Kidney (tissue), 13 donors: ENCODE measurements at regions not wholly inside any gene's neighbourhood (a gene's known extent, or its start where the extent isn't known, plus 50 kb on each side); places are given as distances from the start of the nearest gene placed in this dataset.
"Not testable (repeated sequence)": the region's sequence is repeated elsewhere in the genome, so short reads cannot be mapped to it uniquely, and the experiment has no call there.

Experiments used
- DNase-seq, 5 donors: peaks; one replicate each; pipeline ENCODE4 v3.0.0-alpha.2; 2013 to 2020
- FAIRE-seq: peaks from 2 replicates; lab custom pipeline; 2012; peaks lifted over from hg19 to GRCh38; lab: Jason Lieb, UNC
- H3K27ac ChIP-seq, 2 donors: one replicate each; pipeline ENCODE4 v1.7.0; 2013; ENCODE audit warnings: low read depth in 2 of 2, low read length in 2 of 2, inconsistent platforms in 1 of 2
- H3K27me3 ChIP-seq: one replicate; pipeline ENCODE4 v1.7.1; 2013; ENCODE audit warnings: low read length, inconsistent platforms; ENCODE audit not compliant: control insufficient read depth, insufficient read depth
- H3K36me3 ChIP-seq, 3 donors: one replicate each; pipeline versions ENCODE4 v1.7.0 to v1.7.1; 2013; ENCODE audit warnings: low read length in 3 of 3, control low read depth in 1 of 3, inconsistent platforms in 1 of 3; ENCODE audit not compliant: insufficient read depth in 3 of 3, control insufficient read depth in 2 of 3
- H3K4me1 ChIP-seq, 3 donors: one replicate each; pipeline versions ENCODE4 v1.7.0 to v1.7.1; 2013; ENCODE audit warnings: low read length in 3 of 3, inconsistent platforms in 1 of 3, low read depth in 1 of 3; ENCODE audit not compliant: control insufficient read depth in 2 of 3, insufficient read depth in 2 of 3
- H3K4me3 ChIP-seq, 3 donors: one replicate each; pipeline versions ENCODE4 v1.7.0 to v1.8.1; 2013; ENCODE audit warnings: low read length in 3 of 3, control low read depth in 1 of 3, inconsistent platforms in 1 of 3
- H3K9ac ChIP-seq, 3 donors: one replicate each; pipeline versions ENCODE4 v1.7.0 to v1.7.1; 2013; ENCODE audit warnings: low read length in 3 of 3, control low read depth in 1 of 3, inconsistent platforms in 1 of 3
- H3K9me3 ChIP-seq, 3 donors: one replicate each; pipeline versions ENCODE4 v1.7.0 to v1.7.1; 2013; ENCODE audit warnings: low read length in 3 of 3, control low read depth in 1 of 3, inconsistent platforms in 1 of 3; ENCODE audit not compliant: control insufficient read depth in 2 of 3, insufficient read depth in 1 of 3
- intact Hi-C: fragments of 100-400 bp; cut with DNase I; formaldehyde crosslinking; loops from one replicate; pipeline ENCODE4 v1.11.1; 2022
- TF ChIP-seq, protein P1 (sequence below): IDR thresholded peaks from 3 replicates; pipeline ENCODE4 v1.5.1; 2012; ENCODE audit warnings: mild to moderate bottlenecking, moderate library complexity, borderline replicate concordance; ENCODE audit not compliant: insufficient read depth; ENCODE audit errors: extremely low read depth
- donor health status: control.
- donor health status: control.
- donor health status: control.
- donor health status: control.
- donor health status: control.
- donor health status: DM: yes; HTN: yes; CAD: no.
- donor health status: Normal renal cell carcinoma (clear cell type).

DNA sequence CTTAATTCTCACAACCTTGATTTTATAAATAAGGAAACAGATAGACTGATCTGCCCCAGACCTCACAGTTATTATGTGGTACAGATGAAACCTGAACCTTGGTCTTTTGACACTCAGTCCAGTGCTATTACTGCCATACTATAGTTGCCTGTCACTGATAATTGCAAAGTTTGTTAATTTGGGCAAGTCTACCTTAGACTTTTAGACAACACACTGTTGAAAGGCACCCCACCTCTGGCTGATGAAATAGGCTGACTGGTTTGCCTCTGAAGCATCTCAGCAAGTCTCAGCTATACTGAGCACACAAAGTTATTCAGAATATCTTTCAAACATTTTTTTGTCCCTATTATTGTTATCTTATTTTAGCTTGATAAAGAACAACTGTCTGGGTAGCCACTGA, 53.1 kb upstream of the MAP4 start:
- no peaks in the 10 kb centered on the region for H3K9me3 ChIP-seq
- no peak overlapping the region for H3K4me3 ChIP-seq
- no peak for DNase-seq
- intact Hi-C loops, result no loop called here
- H3K27me3 ChIP-seq, result no peaks in the 10 kb centered on the region
- H3K36me3 ChIP-seq, result peaks cover 0 to 3% (median 0%) of the 10 kb centered on the region in 3 donors
- peaks cover 0 to 16% (median 6%) of the 10 kb centered on the region in 3 donors for H3K4me1 ChIP-seq
- no peak for FAIRE-seq
- H3K9ac ChIP-seq, result no peak overlapping the region
- TF ChIP-seq, protein P1, sequence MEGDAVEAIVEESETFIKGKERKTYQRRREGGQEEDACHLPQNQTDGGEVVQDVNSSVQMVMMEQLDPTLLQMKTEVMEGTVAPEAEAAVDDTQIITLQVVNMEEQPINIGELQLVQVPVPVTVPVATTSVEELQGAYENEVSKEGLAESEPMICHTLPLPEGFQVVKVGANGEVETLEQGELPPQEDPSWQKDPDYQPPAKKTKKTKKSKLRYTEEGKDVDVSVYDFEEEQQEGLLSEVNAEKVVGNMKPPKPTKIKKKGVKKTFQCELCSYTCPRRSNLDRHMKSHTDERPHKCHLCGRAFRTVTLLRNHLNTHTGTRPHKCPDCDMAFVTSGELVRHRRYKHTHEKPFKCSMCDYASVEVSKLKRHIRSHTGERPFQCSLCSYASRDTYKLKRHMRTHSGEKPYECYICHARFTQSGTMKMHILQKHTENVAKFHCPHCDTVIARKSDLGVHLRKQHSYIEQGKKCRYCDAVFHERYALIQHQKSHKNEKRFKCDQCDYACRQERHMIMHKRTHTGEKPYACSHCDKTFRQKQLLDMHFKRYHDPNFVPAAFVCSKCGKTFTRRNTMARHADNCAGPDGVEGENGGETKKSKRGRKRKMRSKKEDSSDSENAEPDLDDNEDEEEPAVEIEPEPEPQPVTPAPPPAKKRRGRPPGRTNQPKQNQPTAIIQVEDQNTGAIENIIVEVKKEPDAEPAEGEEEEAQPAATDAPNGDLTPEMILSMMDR, result no peak
- H3K27ac ChIP-seq, result peak overlapping the region; percentile 18 to 20

DNA sequence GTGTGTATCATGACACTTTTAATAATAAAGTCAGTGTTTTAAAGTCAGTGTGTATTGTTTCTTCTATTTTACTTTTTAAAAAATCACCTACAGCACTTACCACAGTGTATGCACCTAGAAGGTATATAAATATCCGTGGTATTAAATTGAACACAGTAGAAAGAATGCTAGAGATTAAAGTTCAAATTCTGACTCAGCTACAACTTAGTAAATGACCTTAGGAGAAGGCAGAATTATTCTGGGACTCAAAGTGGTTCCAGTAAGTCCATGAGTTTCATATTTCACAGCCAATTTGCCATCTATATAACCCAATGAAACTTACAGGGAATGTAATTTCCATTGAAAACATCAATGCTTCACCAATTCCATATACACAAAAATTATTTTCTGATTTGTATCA, 52.7 kb upstream of the MAP4 start:
- no peaks in the 10 kb centered on the region for H3K27me3 ChIP-seq
- peaks cover 0 to 16% (median 6%) of the 10 kb centered on the region in 3 donors for H3K4me1 ChIP-seq
- FAIRE-seq (no peak), DNase-seq (no peak)
- H3K9me3 ChIP-seq, result no peaks in the 10 kb centered on the region
- peak overlapping the region; percentile 18 to 20 for H3K27ac ChIP-seq
- peaks cover 0 to 3% (median 0%) of the 10 kb centered on the region in 3 donors for H3K36me3 ChIP-seq
- no peak overlapping the region for H3K9ac ChIP-seq
- TF ChIP-seq, protein P1, result no peak
- no peak overlapping the region for H3K4me3 ChIP-seq
- intact Hi-C loops, result no loop called here

DNA sequence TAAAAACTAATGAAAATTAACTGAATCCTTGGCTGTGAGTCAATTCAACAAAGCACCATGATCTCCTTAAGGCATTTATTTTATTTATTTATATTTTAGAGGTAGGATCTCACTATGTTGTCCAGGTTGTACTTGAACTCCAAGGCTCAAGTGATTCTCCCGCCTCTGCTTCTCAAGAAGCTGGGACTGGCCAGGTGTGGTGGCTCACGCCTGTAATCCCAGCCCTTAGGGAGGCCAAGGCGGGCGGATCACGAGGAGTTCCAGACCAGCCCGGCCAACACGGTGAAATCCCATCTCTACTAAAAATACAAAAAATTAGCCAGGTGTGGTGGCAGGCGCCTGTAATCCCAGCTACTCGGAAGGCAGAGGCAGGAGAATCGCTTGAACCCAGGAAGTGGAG, 52.1 kb upstream of the MAP4 start:
- FAIRE-seq, H3K4me3 ChIP-seq, DNase-seq, intact Hi-C loops, H3K27me3 ChIP-seq, H3K27ac ChIP-seq, H3K9me3 ChIP-seq, H3K36me3 ChIP-seq, H3K9ac ChIP-seq: not testable (repeated sequence)
- H3K4me1 ChIP-seq, result peaks cover 0 to 16% (median 6%) of the 10 kb centered on the region in 3 donors

DNA sequence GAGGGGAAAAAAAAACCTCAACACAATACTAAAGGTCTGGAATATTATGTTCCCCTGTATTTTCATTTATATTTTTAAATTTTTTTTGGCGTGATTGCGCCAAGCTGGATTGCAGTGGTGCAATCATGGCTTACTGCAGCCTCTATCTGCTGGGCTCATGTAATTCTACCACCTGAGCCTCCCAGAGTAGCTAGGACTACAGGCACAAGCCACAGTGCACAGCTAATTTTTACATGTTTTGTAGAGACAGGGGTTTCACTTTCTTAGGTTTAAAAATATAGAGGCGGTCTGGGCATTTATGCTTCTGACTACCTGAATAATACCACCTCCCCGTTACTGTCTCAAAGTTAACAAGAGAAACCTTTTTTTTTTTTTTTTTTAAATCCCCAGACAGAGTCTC, 51.1 kb upstream of the MAP4 start:
- FAIRE-seq, result no peak
- H3K27ac ChIP-seq, result no peak overlapping the region
- no peaks in the 10 kb centered on the region for H3K27me3 ChIP-seq
- intact Hi-C loops, result no loop called here
- H3K9ac ChIP-seq, result no peak overlapping the region
- peaks cover 0 to 3% (median 0%) of the 10 kb centered on the region in 3 donors for H3K36me3 ChIP-seq
- DNase-seq, result no peak
- peaks cover 0 to 16% (median 6%) of the 10 kb centered on the region in 3 donors for H3K4me1 ChIP-seq
- TF ChIP-seq, protein P1, result no peak
- no peaks in the 10 kb centered on the region for H3K9me3 ChIP-seq
- no peak overlapping the region for H3K4me3 ChIP-seq
